ENCODE measurements at regions not wholly inside any gene's neighbourhood (a gene's known extent, or its start where the extent isn't known, plus 50 kb on each side); places are given as distances from the start of the nearest gene placed in this dataset.

DNA sequence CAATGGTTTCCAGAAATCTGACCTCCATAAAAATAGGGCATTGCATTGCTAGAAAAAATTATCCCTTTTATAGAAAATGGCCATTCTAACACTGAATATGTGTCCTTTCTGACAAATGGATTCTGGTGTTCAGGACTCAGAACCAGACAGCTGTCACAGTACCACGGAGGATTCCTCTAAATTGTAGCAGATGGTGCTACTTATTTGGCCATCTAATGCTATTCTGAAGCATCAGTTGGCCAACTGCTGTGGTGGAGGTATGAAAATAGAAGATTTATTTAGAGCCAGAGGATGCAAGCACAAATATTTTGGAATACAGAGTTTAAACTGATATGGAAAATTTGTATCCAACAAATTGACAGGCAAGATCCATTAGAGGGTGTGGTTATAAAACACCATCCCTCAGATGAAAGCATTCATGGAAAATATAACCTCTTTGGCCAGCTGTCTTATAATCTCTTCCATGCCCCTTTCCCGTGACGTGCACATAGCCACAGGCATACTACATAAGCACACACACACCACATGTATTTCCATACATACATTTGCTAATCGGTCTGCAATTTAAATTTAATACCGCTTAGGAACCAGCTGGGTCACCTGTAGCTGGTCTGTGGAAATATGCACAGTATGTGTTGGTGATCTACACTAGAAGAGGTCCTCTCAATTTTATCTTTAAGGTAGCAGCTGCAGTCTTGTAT is 302.7 kb upstream of the KCNMB2 start:
- Histone ChIP-seq H3K79me2 (no peaks in the 10 kb centered on the region), H3K9ac (no peak overlapping the region), H3K4me3 (ENCODE audit: low read depth, low read length) (no peak overlapping the region), H3K27ac (no peak overlapping the region), H3K36me3 (ENCODE audit: control insufficient read depth, insufficient read depth, low read length) (no peaks in the 10 kb centered on the region), H3K4me1 (peaks cover 7% of the 10 kb centered on the region), H2AFZ (no peak overlapping the region), H3K4me2 (ENCODE audit: low read length) (no peak overlapping the region), H3K27me3 (ENCODE audit: control insufficient read depth, insufficient read depth, low read length) (no peaks in the 10 kb centered on the region), H3K9me3 (ENCODE audit: control insufficient read depth, low read length) (no peaks in the 10 kb centered on the region)
- TF ChIP-seq, protein P1, sequence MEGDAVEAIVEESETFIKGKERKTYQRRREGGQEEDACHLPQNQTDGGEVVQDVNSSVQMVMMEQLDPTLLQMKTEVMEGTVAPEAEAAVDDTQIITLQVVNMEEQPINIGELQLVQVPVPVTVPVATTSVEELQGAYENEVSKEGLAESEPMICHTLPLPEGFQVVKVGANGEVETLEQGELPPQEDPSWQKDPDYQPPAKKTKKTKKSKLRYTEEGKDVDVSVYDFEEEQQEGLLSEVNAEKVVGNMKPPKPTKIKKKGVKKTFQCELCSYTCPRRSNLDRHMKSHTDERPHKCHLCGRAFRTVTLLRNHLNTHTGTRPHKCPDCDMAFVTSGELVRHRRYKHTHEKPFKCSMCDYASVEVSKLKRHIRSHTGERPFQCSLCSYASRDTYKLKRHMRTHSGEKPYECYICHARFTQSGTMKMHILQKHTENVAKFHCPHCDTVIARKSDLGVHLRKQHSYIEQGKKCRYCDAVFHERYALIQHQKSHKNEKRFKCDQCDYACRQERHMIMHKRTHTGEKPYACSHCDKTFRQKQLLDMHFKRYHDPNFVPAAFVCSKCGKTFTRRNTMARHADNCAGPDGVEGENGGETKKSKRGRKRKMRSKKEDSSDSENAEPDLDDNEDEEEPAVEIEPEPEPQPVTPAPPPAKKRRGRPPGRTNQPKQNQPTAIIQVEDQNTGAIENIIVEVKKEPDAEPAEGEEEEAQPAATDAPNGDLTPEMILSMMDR (IDR thresholded peaks at IDR 0.05): no peak

DNA sequence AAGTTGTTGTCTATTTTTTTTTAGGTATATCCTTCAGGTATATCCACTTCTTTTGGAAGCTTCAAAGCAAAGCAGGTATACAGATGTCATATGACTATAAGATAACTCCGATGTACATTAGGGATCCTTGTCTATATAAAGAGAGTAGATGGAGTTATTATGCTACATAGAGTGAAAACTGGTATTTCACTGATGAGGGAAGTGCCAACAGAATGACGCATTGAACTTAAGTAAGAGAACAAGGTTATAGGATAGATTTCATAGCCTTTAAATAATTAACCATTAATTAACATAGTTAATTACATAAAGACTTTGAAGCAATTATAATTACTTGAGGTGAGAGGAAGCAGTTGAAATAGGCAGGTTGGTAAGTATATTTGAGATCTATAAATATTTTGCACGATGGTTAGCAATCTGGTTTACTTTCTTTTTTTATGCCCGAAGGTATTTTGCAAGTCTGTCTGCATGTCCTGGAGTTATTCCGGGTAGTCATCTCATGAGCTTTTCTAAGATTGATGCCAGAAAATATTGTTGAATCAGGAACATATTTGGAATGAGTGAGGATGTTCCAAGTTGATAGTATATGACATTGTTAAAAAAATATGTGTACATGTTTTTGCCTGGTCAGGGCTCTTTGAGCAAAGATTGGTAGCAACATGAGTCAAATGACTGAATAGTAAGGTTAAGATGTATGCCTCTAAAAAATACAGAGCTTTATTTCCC is 299.5 kb upstream of the KCNMB2 start:
- Histone ChIP-seq H3K4me1 (peaks cover 19% of the 10 kb centered on the region), H3K36me3 (ENCODE audit: control insufficient read depth, insufficient read depth, low read length) (no peaks in the 10 kb centered on the region), H3K9me3 (ENCODE audit: control insufficient read depth, low read length) (no peaks in the 10 kb centered on the region), H3K4me2 (ENCODE audit: low read length) (no peak overlapping the region), H3K9ac (no peak overlapping the region), H2AFZ (peak overlapping the region; percentile 65), H3K79me2 (no peaks in the 10 kb centered on the region), H3K4me3 (ENCODE audit: low read depth, low read length) (no peak overlapping the region), H3K27ac (no peak overlapping the region), H3K27me3 (ENCODE audit: control insufficient read depth, insufficient read depth, low read length) (no peaks in the 10 kb centered on the region)
- TF ChIP-seq, protein P1 (IDR thresholded peaks at IDR 0.05): no peak

DNA sequence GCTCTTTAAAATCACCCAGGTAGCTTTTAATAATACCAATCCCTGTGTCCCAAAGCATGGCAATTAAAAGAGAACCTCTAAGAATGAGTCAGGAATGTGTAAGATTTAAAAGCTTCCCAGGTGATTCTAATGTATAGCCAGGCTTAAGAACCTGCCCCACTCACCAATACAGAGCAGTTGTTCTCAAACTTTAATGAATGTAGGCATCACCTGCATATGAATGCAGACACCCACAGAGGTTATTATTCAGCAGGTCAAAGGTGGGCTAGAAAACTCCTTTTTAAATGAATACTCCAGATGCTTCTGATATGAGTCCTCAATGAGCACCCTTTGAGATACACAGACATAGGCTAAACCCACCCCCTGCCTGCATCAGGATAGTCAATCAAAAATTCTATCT is 298.1 kb upstream of the KCNMB2 start:
- no peak overlapping the region for H3K4me2 ChIP-seq (ENCODE audit: low read length)
- no peaks in the 10 kb centered on the region for H3K79me2 ChIP-seq
- H3K4me3 ChIP-seq (ENCODE audit: low read depth, low read length): no peak overlapping the region
- H3K27ac ChIP-seq: no peak overlapping the region
- no peaks in the 10 kb centered on the region for H3K9me3 ChIP-seq (ENCODE audit: control insufficient read depth, low read length)
- H3K4me1 ChIP-seq: peaks cover 19% of the 10 kb centered on the region
- H2AFZ ChIP-seq: peak overlapping the region; percentile 6
- no peak overlapping the region for H3K9ac ChIP-seq
- TF ChIP-seq, protein P1 (IDR thresholded peaks at IDR 0.05): no peak
- no peaks in the 10 kb centered on the region for H3K36me3 ChIP-seq (ENCODE audit: control insufficient read depth, insufficient read depth, low read length)
- no peaks in the 10 kb centered on the region for H3K27me3 ChIP-seq (ENCODE audit: control insufficient read depth, insufficient read depth, low read length)

DNA sequence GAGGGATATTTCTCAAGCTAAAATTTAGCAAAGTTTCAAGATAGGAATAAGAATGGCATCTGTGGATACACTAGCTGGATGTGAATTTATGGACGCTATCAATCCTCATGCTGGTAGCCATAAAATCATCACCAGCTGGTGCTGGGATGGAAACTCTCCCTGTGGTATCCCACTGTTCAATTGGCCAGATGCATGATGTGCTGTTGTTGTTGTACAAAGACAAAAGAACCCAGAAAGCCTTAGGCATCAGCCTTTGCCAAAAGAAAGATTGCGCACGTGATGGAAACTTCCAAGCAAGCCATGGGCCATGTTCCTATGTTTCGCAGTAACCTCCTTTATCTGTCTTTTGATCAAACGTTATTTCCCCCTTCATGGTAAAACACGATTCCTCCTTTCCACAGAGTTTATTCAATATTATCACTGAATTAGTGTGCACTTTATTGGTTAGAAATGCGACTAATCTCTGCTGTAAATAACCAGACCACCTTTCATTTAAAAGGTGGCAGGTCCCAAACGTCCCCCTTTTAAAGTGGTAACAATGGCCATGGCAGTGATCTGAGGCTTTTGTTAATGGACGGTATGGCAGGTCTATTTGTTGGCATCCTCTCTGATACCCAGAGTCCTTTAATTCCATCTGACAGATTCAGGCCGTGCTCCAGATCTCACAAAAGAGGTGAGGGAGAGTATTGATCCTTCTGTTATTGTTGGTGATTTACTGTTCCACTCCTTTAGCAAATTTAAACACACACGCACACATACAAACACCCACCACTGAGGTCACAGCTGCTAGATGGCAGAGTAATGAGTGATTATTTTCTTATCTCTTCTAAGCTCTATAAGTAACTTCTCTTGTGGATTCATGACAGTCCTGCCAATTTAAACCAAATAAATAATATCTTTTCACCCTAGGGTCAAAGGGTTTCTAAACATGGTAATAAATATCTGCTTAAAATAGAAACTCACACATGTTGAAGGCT is 291.2 kb upstream of the KCNMB2 start:
- no peak overlapping the region for H3K27ac ChIP-seq
- no peaks in the 10 kb centered on the region for H3K36me3 ChIP-seq (ENCODE audit: control insufficient read depth, insufficient read depth, low read length)
- H2AFZ ChIP-seq: no peak overlapping the region
- no peak overlapping the region for H3K4me3 ChIP-seq (ENCODE audit: low read depth, low read length)
- no peaks in the 10 kb centered on the region for H3K79me2 ChIP-seq
- no peak overlapping the region for H3K9ac ChIP-seq
- TF ChIP-seq, protein P1 (IDR thresholded peaks at IDR 0.05): no peak
- no peaks in the 10 kb centered on the region for H3K27me3 ChIP-seq (ENCODE audit: control insufficient read depth, insufficient read depth, low read length)
- no peak overlapping the region for H3K4me2 ChIP-seq (ENCODE audit: low read length)
- no peaks in the 10 kb centered on the region for H3K4me1 ChIP-seq
- no peaks in the 10 kb centered on the region for H3K9me3 ChIP-seq (ENCODE audit: control insufficient read depth, low read length)
